H1 (cell line): ENCODE measurements at regions not wholly inside any gene's neighbourhood (a gene's known extent, or its start where the extent isn't known, plus 50 kb on each side); places are given as distances from the start of the nearest gene placed in this dataset.

Experiments
- CTCF ChIA-PET: fragments of 300-600 bp; sonication (Branson Sonifier 250); formaldehyde crosslinking; loops from one replicate; lab custom pipeline; 2021; ENCODE audit not compliant: partially characterized antibody; lab: Charles Lee
- POLR2A ChIA-PET: fragments of 300-600 bp; sonication (Branson Sonifier 250); formaldehyde crosslinking; loops from one replicate; lab custom pipeline; 2021; ENCODE audit warnings: inconsistent platforms; ENCODE audit not compliant: partially characterized antibody; lab: Charles Lee
- DNase-seq, 2 experiments: peaks; one replicate each; pipeline versions ENCODE4 v3.0.0 to v3.0.0-alpha.2; 2010 to 2022; ENCODE audit warnings: low spot score in 2 of 2, low read depth in 1 of 2, mixed read lengths in 1 of 2
- FAIRE-seq: peaks from 2 replicates; lab custom pipeline; 2011; peaks lifted over from hg19 to GRCh38; lab: Jason Lieb, UNC
- H2AFZ ChIP-seq: 2 replicates; pipeline ENCODE4 v1.8.1; 2012; ENCODE audit warnings: low read length, inconsistent platforms
- H2AK5ac ChIP-seq: 2 replicates; pipeline ENCODE4 v1.6.1; 2013; ENCODE audit warnings: low read depth, low read length
- H2BK120ac ChIP-seq: replicated peaks from 2 replicates; pipeline ENCODE3; 2013; ENCODE audit warnings: low read depth, low read length, inconsistent platforms
- H2BK12ac ChIP-seq: 2 replicates; pipeline ENCODE4 v1.6.1; 2013; ENCODE audit warnings: low read depth, low read length
- H2BK15ac ChIP-seq: 2 replicates; pipeline ENCODE4 v1.6.1; 2013; ENCODE audit warnings: low read length
- H2BK20ac ChIP-seq: 2 replicates; pipeline ENCODE4 v1.6.1; 2013; ENCODE audit warnings: low read length
- H2BK5ac ChIP-seq: 2 replicates; pipeline ENCODE4 v1.6.1; 2013; ENCODE audit warnings: low read depth, low read length
- H3K14ac ChIP-seq: 2 replicates; pipeline ENCODE4 v1.6.1; 2013; ENCODE audit warnings: inconsistent platforms; ENCODE audit not compliant: insufficient read length
- H3K18ac ChIP-seq: 2 replicates; pipeline ENCODE4 v1.6.1; 2013; ENCODE audit warnings: low read length; ENCODE audit errors: extremely low read depth
- H3K23ac ChIP-seq: 2 replicates; pipeline ENCODE4 v1.6.1; 2013; ENCODE audit warnings: inconsistent platforms; ENCODE audit not compliant: insufficient read length
- H3K23me2 ChIP-seq: 2 replicates; pipeline ENCODE4 v1.6.1; 2013; ENCODE audit warnings: low read depth, low read length
- H3K27ac ChIP-seq: 2 replicates; pipeline ENCODE4 v1.6.1; 2011; ENCODE audit warnings: low read depth, low read length, inconsistent platforms
- H3K27me3 ChIP-seq, 4 experiments: replicated peaks in 1 of 4; 1 replicate in 1 of 4; 2 replicates in 3 of 4; pipeline versions ENCODE4 v1.6.1 to v1.8.1; 2011 to 2013; ENCODE audit warnings: low read length in 3 of 4, mild to moderate bottlenecking in 3 of 4, inconsistent platforms in 2 of 4, mixed read lengths in 2 of 4, moderate library complexity in 1 of 4; ENCODE audit not compliant: control insufficient read depth in 3 of 4, insufficient read depth in 3 of 4; ENCODE audit errors: extremely low read depth in 1 of 4
- H3K36me3 ChIP-seq, 4 experiments: 2 replicates each; pipeline versions ENCODE4 v1.6.1 to v1.8.1; 2011 to 2013; ENCODE audit warnings: mild to moderate bottlenecking in 4 of 4, low read length in 3 of 4, moderate library complexity in 2 of 4, control low read depth in 1 of 4, inconsistent platforms in 1 of 4; ENCODE audit not compliant: insufficient read depth in 4 of 4, control insufficient read depth in 2 of 4
- H3K4ac ChIP-seq: replicated peaks from 2 replicates; pipeline ENCODE3; 2013; ENCODE audit warnings: low read length, low read depth, mixed read lengths, inconsistent platforms; ENCODE audit not compliant: insufficient read length
- H3K4me1 ChIP-seq, 4 experiments: replicated peaks in 1 of 4; 1 replicate in 1 of 4; 2 replicates in 3 of 4; pipeline versions ENCODE4 v1.6.1 to v1.8.1; 2011 to 2013; ENCODE audit warnings: low read length in 3 of 4, inconsistent platforms in 2 of 4, mixed read lengths in 1 of 4; ENCODE audit not compliant: insufficient read depth in 4 of 4, control insufficient read depth in 3 of 4
- H3K4me2 ChIP-seq, 2 experiments: 2 replicates each; pipeline versions ENCODE4 v1.6.1 to v1.8.1; 2011 to 2013; ENCODE audit warnings: low read depth in 2 of 2, low read length in 2 of 2, control low read depth in 1 of 2, inconsistent platforms in 1 of 2, mild to moderate bottlenecking in 1 of 2; ENCODE audit not compliant: insufficient read depth in 1 of 2
- H3K4me3 ChIP-seq, 4 experiments: fragments of 200-600, 300-600 bp in 1 of 4; sonication (generic), shearing (Covaris generic), sonication (Bioruptor Twin) in 1 of 4; 2 replicates each; pipeline versions ENCODE4 v1.5.1 to v1.8.1; 2011 to 2016; ENCODE audit warnings: low read length in 4 of 4, low read depth in 3 of 4, control low read depth in 2 of 4, inconsistent platforms in 2 of 4, mild to moderate bottlenecking in 2 of 4, mixed read lengths in 1 of 4, moderate library complexity in 1 of 4; ENCODE audit not compliant: insufficient read depth in 2 of 4; ENCODE audit errors: extremely low read depth in 1 of 4
- H3K56ac ChIP-seq: replicated peaks from 2 replicates; pipeline ENCODE3; 2013; ENCODE audit warnings: low read depth, mild to moderate bottlenecking, mixed read lengths, low read length, inconsistent platforms; ENCODE audit not compliant: insufficient read length
- H3K79me1 ChIP-seq: 2 replicates; pipeline ENCODE4 v1.6.1; 2013; ENCODE audit warnings: low read depth, low read length, control low read depth
- H3K79me2 ChIP-seq, 2 experiments: 2 replicates each; pipeline versions ENCODE4 v1.6.1 to v1.8.1; 2012 to 2013; ENCODE audit warnings: low read length in 2 of 2, mild to moderate bottlenecking in 2 of 2, inconsistent platforms in 1 of 2; ENCODE audit not compliant: insufficient read depth in 2 of 2, control insufficient read depth in 1 of 2
- H3K9ac ChIP-seq, 4 experiments: replicated peaks in 1 of 4; 1 replicate in 1 of 4; 2 replicates in 3 of 4; pipeline versions ENCODE4 v1.6.1 to v1.8.1; 2011 to 2013; ENCODE audit warnings: low read depth in 3 of 4, low read length in 3 of 4, control low read depth in 2 of 4, mild to moderate bottlenecking in 2 of 4, moderate library complexity in 2 of 4, inconsistent platforms in 1 of 4; ENCODE audit errors: extremely low read depth in 1 of 4
- H3K9me3 ChIP-seq, 2 experiments: 2 replicates each; pipeline versions ENCODE4 v1.6.1 to v1.8.1; 2012 to 2013; ENCODE audit warnings: mild to moderate bottlenecking in 2 of 2, moderate library complexity in 2 of 2, control low read depth in 1 of 2, inconsistent platforms in 1 of 2, low read depth in 1 of 2, low read length in 1 of 2, mixed read lengths in 1 of 2; ENCODE audit not compliant: insufficient read depth in 2 of 2
- H4K20me1 ChIP-seq, 2 experiments: replicated peaks in 1 of 2; 2 replicates each; pipeline versions ENCODE3 to v1.8.1; 2011 to 2013; ENCODE audit warnings: inconsistent platforms in 2 of 2, low read length in 2 of 2, mild to moderate bottlenecking in 1 of 2; ENCODE audit not compliant: insufficient read depth in 2 of 2, control insufficient read depth in 1 of 2
- H4K5ac ChIP-seq: 2 replicates; pipeline ENCODE4 v1.6.1; 2013; ENCODE audit warnings: low read length, low read depth, mixed read lengths, inconsistent platforms; ENCODE audit not compliant: insufficient read length
- H4K8ac ChIP-seq: 2 replicates; pipeline ENCODE4 v1.8.0; 2013; ENCODE audit warnings: mild to moderate bottlenecking, moderate library complexity, low read length, inconsistent platforms; ENCODE audit not compliant: insufficient read depth; ENCODE audit errors: extremely low read depth
- H4K91ac ChIP-seq: replicated peaks from 2 replicates; pipeline ENCODE3; 2013; ENCODE audit warnings: low read length, mixed read lengths, inconsistent platforms; ENCODE audit not compliant: insufficient read length
- TAF1 ChIP-seq: IDR thresholded peaks from 2 replicates; pipeline ENCODE4 v1.6.1; 2011; ENCODE audit warnings: mild to moderate bottlenecking, low read depth, low read length
- TF ChIP-seq, protein P1 (sequence below): IDR thresholded peaks from 2 replicates; pipeline ENCODE4 v1.6.1; 2011; ENCODE audit warnings: low read depth, mild to moderate bottlenecking, low read length; ENCODE audit not compliant: insufficient read depth

GRCh38 chr4:181594188-181594587, 649.0 kb upstream of the TENM3 start:
- no peak overlapping the region for H3K4me3 ChIP-seq
- H2AFZ ChIP-seq: no peak overlapping the region
- no peaks in the 10 kb centered on the region for H3K23me2 ChIP-seq
- no peak overlapping the region for H3K4ac ChIP-seq
- no peak overlapping the region for H3K4me2 ChIP-seq
- H3K18ac ChIP-seq: no peak overlapping the region
- H2BK120ac ChIP-seq: no peak overlapping the region
- FAIRE-seq (no peak), DNase-seq (no peak)
- no peak overlapping the region for H4K8ac ChIP-seq
- ChIA-PET POLR2A (no interaction called here), CTCF (no interaction called here)
- no peaks in the 10 kb centered on the region for H3K4me1 ChIP-seq
- no peak overlapping the region for H3K14ac ChIP-seq
- H3K56ac ChIP-seq: no peak overlapping the region
- H3K23ac ChIP-seq: no peak overlapping the region
- no peaks in the 10 kb centered on the region for H3K36me3 ChIP-seq
- H3K79me2 ChIP-seq: no peaks in the 10 kb centered on the region
- no peak overlapping the region for H3K27ac ChIP-seq
- no peaks in the 10 kb centered on the region for H3K79me1 ChIP-seq
- H2BK5ac ChIP-seq: no peak overlapping the region
- no peaks in the 10 kb centered on the region for H3K9me3 ChIP-seq
- H2BK15ac ChIP-seq: no peak overlapping the region
- no peak overlapping the region for H2BK20ac ChIP-seq
- no peaks in the 10 kb centered on the region for H4K20me1 ChIP-seq
- no peak overlapping the region for H2BK12ac ChIP-seq
- no peak overlapping the region for H4K5ac ChIP-seq
- H3K27me3 ChIP-seq: no peaks in the 10 kb centered on the region
- TF ChIP-seq, protein P1, sequence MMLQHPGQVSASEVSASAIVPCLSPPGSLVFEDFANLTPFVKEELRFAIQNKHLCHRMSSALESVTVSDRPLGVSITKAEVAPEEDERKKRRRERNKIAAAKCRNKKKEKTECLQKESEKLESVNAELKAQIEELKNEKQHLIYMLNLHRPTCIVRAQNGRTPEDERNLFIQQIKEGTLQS: no peak
- no peak for TF ChIP-seq TAF1
- H4K91ac ChIP-seq: no peak overlapping the region
- no peak overlapping the region for H2AK5ac ChIP-seq
- H3K9ac ChIP-seq: no peak overlapping the region
